Peyer's patch (tissue), 4 donors: ENCODE measurements at regions not wholly inside any gene's neighbourhood (a gene's known extent, or its start where the extent isn't known, plus 50 kb on each side); places are given as distances from the start of the nearest gene placed in this dataset.

Experiments
- CTCF ChIP-seq, 6 experiments: fragments of 450-650 bp in 4 of 6; fragments of 200-600 bp in 2 of 6; sonication (generic) in 1 of 6; IDR thresholded peaks; one replicate each; pipeline ENCODE4 v1.5.1; 2017 to 2019; ENCODE audit warnings: antibody characterized with exemption in 6 of 6, mild to moderate bottlenecking in 3 of 6, moderate library complexity in 1 of 6
- POLR2A ChIP-seq, 2 donors: fragments of 450-650 bp; IDR thresholded peaks; one replicate each; pipeline ENCODE4 v1.5.1; 2017; ENCODE audit warnings: antibody characterized with exemption in 2 of 2, mild to moderate bottlenecking in 2 of 2, moderate library complexity in 2 of 2

GRCh38 chr6:49333345-49334125 lies 129.5 kb downstream of the MMUT start:
- no peak for TF ChIP-seq CTCF (IDR thresholded peaks at IDR 0.05)
- no peak for TF ChIP-seq POLR2A (IDR thresholded peaks at IDR 0.05)
